22Rv1 (cell line): ENCODE measurements at regions not wholly inside any gene's neighbourhood (a gene's known extent, or its start where the extent isn't known, plus 50 kb on each side); places are given as distances from the start of the nearest gene placed in this dataset.

Source experiments
- ZFX ChIP-seq: fragments of 450-650 bp; IDR thresholded peaks from 2 replicates; pipeline ENCODE4 v1.6.1; 2017; ENCODE audit warnings: antibody characterized with exemption, borderline replicate concordance
- TF ChIP-seq, protein P1 (sequence below): fragments of 450-650 bp; IDR thresholded peaks from 2 replicates; pipeline ENCODE4 v1.5.1; 2017; ENCODE audit warnings: mild to moderate bottlenecking

DNA sequence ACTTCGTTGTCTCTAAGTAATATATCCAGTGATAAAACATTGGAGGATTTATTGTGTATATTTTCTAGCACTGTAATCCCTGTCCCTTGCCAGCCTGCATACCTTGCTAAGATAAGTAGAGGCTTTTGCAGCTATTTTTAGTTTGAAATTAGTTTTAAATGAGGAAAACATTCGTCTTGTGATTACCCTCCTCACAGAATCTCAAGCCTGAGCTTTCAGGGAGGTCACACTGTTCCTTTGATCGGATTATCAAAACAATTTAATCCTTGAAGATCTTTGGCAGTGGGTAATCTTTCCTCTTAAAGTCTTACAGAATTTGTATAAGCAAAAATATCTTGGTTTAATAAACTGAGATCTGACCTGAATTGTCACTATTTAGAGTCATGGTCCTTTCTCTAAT lies 897.0 kb upstream of the CELF2 start:
- TF ChIP-seq, protein P1, sequence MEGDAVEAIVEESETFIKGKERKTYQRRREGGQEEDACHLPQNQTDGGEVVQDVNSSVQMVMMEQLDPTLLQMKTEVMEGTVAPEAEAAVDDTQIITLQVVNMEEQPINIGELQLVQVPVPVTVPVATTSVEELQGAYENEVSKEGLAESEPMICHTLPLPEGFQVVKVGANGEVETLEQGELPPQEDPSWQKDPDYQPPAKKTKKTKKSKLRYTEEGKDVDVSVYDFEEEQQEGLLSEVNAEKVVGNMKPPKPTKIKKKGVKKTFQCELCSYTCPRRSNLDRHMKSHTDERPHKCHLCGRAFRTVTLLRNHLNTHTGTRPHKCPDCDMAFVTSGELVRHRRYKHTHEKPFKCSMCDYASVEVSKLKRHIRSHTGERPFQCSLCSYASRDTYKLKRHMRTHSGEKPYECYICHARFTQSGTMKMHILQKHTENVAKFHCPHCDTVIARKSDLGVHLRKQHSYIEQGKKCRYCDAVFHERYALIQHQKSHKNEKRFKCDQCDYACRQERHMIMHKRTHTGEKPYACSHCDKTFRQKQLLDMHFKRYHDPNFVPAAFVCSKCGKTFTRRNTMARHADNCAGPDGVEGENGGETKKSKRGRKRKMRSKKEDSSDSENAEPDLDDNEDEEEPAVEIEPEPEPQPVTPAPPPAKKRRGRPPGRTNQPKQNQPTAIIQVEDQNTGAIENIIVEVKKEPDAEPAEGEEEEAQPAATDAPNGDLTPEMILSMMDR: no peak
- TF ChIP-seq ZFX: no peak
